ENCODE measurements at regions not wholly inside any gene's neighbourhood (a gene's known extent, or its start where the extent isn't known, plus 50 kb on each side); places are given as distances from the start of the nearest gene placed in this dataset.

- TF ChIP-seq, protein P1, sequence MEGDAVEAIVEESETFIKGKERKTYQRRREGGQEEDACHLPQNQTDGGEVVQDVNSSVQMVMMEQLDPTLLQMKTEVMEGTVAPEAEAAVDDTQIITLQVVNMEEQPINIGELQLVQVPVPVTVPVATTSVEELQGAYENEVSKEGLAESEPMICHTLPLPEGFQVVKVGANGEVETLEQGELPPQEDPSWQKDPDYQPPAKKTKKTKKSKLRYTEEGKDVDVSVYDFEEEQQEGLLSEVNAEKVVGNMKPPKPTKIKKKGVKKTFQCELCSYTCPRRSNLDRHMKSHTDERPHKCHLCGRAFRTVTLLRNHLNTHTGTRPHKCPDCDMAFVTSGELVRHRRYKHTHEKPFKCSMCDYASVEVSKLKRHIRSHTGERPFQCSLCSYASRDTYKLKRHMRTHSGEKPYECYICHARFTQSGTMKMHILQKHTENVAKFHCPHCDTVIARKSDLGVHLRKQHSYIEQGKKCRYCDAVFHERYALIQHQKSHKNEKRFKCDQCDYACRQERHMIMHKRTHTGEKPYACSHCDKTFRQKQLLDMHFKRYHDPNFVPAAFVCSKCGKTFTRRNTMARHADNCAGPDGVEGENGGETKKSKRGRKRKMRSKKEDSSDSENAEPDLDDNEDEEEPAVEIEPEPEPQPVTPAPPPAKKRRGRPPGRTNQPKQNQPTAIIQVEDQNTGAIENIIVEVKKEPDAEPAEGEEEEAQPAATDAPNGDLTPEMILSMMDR (conservative IDR thresholded peaks at IDR 0.05 in 1 of 2, IDR thresholded peaks at IDR 0.05 in 1 of 2; ENCODE audit: extremely low read depth in 1 of 2, insufficient read depth in 1 of 2, low read depth in 1 of 2, low read length in 2 of 2), result peak in 1 of 2 donors; percentile 15
- no peak for TF ChIP-seq EZH2 (IDR thresholded peaks at IDR 0.05; ENCODE audit: borderline replicate concordance, low read length)
Measured at GRCh38 chr11:119878990-119879389, 150.0 kb upstream of the NECTIN1 start.
